ENCODE measurements at regions not wholly inside any gene's neighbourhood (a gene's known extent, or its start where the extent isn't known, plus 50 kb on each side); places are given as distances from the start of the nearest gene placed in this dataset.

DNA sequence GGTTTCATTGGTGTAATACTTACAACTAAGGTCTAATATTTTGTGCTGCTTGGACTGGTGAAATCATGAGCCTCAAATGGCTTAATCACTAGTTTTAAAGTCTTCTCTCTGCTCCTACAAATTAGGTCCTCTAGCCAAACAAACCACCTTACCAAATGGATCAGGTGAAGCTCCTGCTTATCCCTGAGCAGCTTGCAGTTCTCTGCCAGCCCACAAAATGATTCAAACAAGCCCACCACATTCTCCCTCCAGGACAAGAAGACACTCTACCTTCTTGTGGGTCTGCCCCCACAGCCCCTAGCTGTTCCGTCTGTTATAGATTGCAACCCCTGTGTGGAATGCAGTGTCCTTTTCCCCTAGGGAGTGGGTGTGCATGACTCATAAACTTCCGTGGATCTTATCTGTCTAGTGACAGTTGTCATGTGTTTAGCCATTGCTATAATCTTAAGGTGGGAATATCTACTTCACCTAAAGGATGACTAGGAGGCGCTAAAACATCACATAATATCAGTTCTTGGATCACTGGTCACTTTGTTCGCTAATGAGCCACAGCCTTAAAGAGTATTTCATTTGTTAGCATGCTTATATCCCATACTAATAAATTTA is 940.5 kb upstream of the MANEA start:
- no peak for TF ChIP-seq POLR2A (IDR thresholded peaks at IDR 0.05)
- TF ChIP-seq, protein P1, sequence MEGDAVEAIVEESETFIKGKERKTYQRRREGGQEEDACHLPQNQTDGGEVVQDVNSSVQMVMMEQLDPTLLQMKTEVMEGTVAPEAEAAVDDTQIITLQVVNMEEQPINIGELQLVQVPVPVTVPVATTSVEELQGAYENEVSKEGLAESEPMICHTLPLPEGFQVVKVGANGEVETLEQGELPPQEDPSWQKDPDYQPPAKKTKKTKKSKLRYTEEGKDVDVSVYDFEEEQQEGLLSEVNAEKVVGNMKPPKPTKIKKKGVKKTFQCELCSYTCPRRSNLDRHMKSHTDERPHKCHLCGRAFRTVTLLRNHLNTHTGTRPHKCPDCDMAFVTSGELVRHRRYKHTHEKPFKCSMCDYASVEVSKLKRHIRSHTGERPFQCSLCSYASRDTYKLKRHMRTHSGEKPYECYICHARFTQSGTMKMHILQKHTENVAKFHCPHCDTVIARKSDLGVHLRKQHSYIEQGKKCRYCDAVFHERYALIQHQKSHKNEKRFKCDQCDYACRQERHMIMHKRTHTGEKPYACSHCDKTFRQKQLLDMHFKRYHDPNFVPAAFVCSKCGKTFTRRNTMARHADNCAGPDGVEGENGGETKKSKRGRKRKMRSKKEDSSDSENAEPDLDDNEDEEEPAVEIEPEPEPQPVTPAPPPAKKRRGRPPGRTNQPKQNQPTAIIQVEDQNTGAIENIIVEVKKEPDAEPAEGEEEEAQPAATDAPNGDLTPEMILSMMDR (IDR thresholded peaks at IDR 0.05) = no peak

Data from thyroid gland (tissue), 4 donors.